H9 (cell line): ENCODE measurements at regions not wholly inside any gene's neighbourhood (a gene's known extent, or its start where the extent isn't known, plus 50 kb on each side); places are given as distances from the start of the nearest gene placed in this dataset.

Source experiments
- DNase-seq: peaks from one replicate; pipeline ENCODE4 v3.0.0-alpha.2; 2017
- H2AFZ ChIP-seq: one replicate; pipeline ENCODE4 v1.6.1; 2013; ENCODE audit warnings: mild to moderate bottlenecking, low read length, control low read depth, moderate library complexity
- H2AK5ac ChIP-seq: 2 replicates; pipeline ENCODE4 v1.6.1; 2013; ENCODE audit warnings: low read length, control low read depth, mixed read lengths; ENCODE audit not compliant: insufficient read length
- H2BK120ac ChIP-seq: one replicate; pipeline ENCODE4 v1.6.1; 2013; ENCODE audit warnings: low read depth, mild to moderate bottlenecking, low read length, control low read depth, inconsistent platforms; ENCODE audit not compliant: poor library complexity, severe bottlenecking
- H2BK12ac ChIP-seq: 2 replicates; pipeline ENCODE4 v1.6.1; 2013; ENCODE audit warnings: low read length, control low read depth, mixed read lengths, low read depth; ENCODE audit not compliant: insufficient read length
- H2BK15ac ChIP-seq: 2 replicates; pipeline ENCODE4 v1.6.1; 2013; ENCODE audit warnings: low read depth, low read length, control low read depth
- H2BK20ac ChIP-seq: one replicate; pipeline ENCODE4 v1.6.1; 2013; ENCODE audit warnings: low read depth, mild to moderate bottlenecking, low read length, control low read depth, inconsistent platforms; ENCODE audit not compliant: poor library complexity, severe bottlenecking
- H2BK5ac ChIP-seq: 2 replicates; pipeline ENCODE4 v1.6.1; 2013; ENCODE audit warnings: low read length, control low read depth, mixed read lengths; ENCODE audit not compliant: insufficient read length
- H3K14ac ChIP-seq: 2 replicates; pipeline ENCODE4 v1.6.1; 2013; ENCODE audit warnings: low read length, control low read depth; ENCODE audit not compliant: insufficient read depth
- H3K18ac ChIP-seq: 2 replicates; pipeline ENCODE4 v1.6.1; 2013; ENCODE audit warnings: low read depth, mild to moderate bottlenecking, mixed read lengths, low read length, control low read depth; ENCODE audit not compliant: insufficient read length
- H3K23ac ChIP-seq: 2 replicates; pipeline ENCODE4 v1.6.1; 2013; ENCODE audit warnings: low read length, control low read depth, mixed read lengths, low read depth; ENCODE audit not compliant: insufficient read length
- H3K23me2 ChIP-seq: 2 replicates; pipeline ENCODE4 v1.6.1; 2013; ENCODE audit warnings: low read depth, mild to moderate bottlenecking, mixed read lengths, low read length, control low read depth; ENCODE audit not compliant: insufficient read length, poor library complexity, severe bottlenecking
- H3K27ac ChIP-seq: 2 replicates; pipeline ENCODE4 v1.5.1; 2013; ENCODE audit warnings: low read length, control low read depth, mixed read lengths, low read depth; ENCODE audit not compliant: insufficient read length
- H3K27me3 ChIP-seq: 2 replicates; pipeline ENCODE4 v1.6.1; 2013; ENCODE audit warnings: low read length, control low read depth, inconsistent platforms; ENCODE audit not compliant: insufficient read depth
- H3K4ac ChIP-seq: 2 replicates; pipeline ENCODE4 v1.6.1; 2013; ENCODE audit warnings: low read depth, mild to moderate bottlenecking, control low read depth, inconsistent platforms, low read length, moderate library complexity
- H3K4me1 ChIP-seq: 2 replicates; pipeline ENCODE4 v1.6.1; 2013; ENCODE audit warnings: low read length, control low read depth, inconsistent platforms; ENCODE audit not compliant: insufficient read depth
- H3K4me2 ChIP-seq: 2 replicates; pipeline ENCODE4 v1.6.1; 2013; ENCODE audit warnings: low read length, control low read depth, mixed read lengths; ENCODE audit not compliant: insufficient read length, insufficient read depth
- H3K56ac ChIP-seq: 2 replicates; pipeline ENCODE4 v1.6.1; 2013; ENCODE audit warnings: low read depth, mild to moderate bottlenecking, mixed read lengths, low read length, control low read depth; ENCODE audit not compliant: insufficient read length
- H3K79me1 ChIP-seq: 2 replicates; pipeline ENCODE4 v1.6.1; 2013; ENCODE audit warnings: low read depth, mild to moderate bottlenecking, moderate library complexity, low read length, control low read depth, inconsistent platforms; ENCODE audit not compliant: insufficient read depth, poor library complexity, severe bottlenecking
- H3K79me2 ChIP-seq: 2 replicates; pipeline ENCODE4 v1.6.1; 2013; ENCODE audit warnings: low read length, control low read depth, inconsistent platforms; ENCODE audit not compliant: insufficient read depth
- H3K9ac ChIP-seq: 2 replicates; pipeline ENCODE4 v1.6.1; 2013; ENCODE audit warnings: low read length, control low read depth, mixed read lengths; ENCODE audit not compliant: insufficient read length; ENCODE audit errors: extremely low read depth
- H3K9me3 ChIP-seq: one replicate; pipeline ENCODE4 v1.6.1; 2013; ENCODE audit warnings: low read depth, low read length, inconsistent platforms; ENCODE audit not compliant: control insufficient read depth
- H3T11ph ChIP-seq: one replicate; pipeline ENCODE4 v1.6.1; 2013; ENCODE audit warnings: mild to moderate bottlenecking, low read length, control low read depth, inconsistent platforms
- H4K20me1 ChIP-seq: one replicate; pipeline ENCODE4 v1.6.1; 2013; ENCODE audit not compliant: control insufficient read depth, insufficient read length, insufficient read depth
- H4K5ac ChIP-seq: 2 replicates; pipeline ENCODE4 v1.6.1; 2013; ENCODE audit warnings: low read depth, mild to moderate bottlenecking, mixed read lengths, low read length, control low read depth; ENCODE audit not compliant: insufficient read length
- H4K8ac ChIP-seq: replicated peaks from 2 replicates; pipeline ENCODE4 v1.6.1; 2013; ENCODE audit warnings: low read length, control low read depth, mixed read lengths, low read depth; ENCODE audit not compliant: insufficient read length
- H4K91ac ChIP-seq: 2 replicates; pipeline ENCODE4 v1.6.1; 2013; ENCODE audit warnings: low read depth, mild to moderate bottlenecking, moderate library complexity, mixed read lengths, low read length, control low read depth; ENCODE audit not compliant: insufficient read length
- H3K27ac Mint-ChIP-seq, 3 experiments: 2 replicates in 2 of 3; 3 replicates in 1 of 3; pipeline ENCODE4 v1.8.0; 2020 to 2021; ENCODE audit warnings: mixed read lengths in 3 of 3, mild to moderate bottlenecking in 1 of 3, moderate library complexity in 1 of 3
- H3K27me3 Mint-ChIP-seq: 2 replicates; pipeline ENCODE4 v1.8.0; 2021; ENCODE audit warnings: low read depth, mild to moderate bottlenecking, moderate library complexity, mixed read lengths
- H3K36me3 Mint-ChIP-seq, 3 experiments: 2 replicates in 2 of 3; 3 replicates in 1 of 3; pipeline ENCODE4 v1.8.0; 2020 to 2021; ENCODE audit warnings: low read depth in 3 of 3, mixed read lengths in 3 of 3; ENCODE audit not compliant: insufficient read depth in 1 of 3
- H3K4me1 Mint-ChIP-seq, 2 experiments: 2 replicates each; pipeline ENCODE4 v1.8.0; 2020; ENCODE audit warnings: mixed read lengths in 2 of 2
- H3K4me3 Mint-ChIP-seq, 2 experiments: 2 replicates in 1 of 2; 3 replicates in 1 of 2; pipeline ENCODE4 v1.8.0; 2020 to 2021; ENCODE audit warnings: mild to moderate bottlenecking in 2 of 2, mixed read lengths in 2 of 2, moderate library complexity in 1 of 2
- H3K9me3 Mint-ChIP-seq, 2 experiments: 2 replicates in 1 of 2; 3 replicates in 1 of 2; pipeline ENCODE4 v1.8.0; 2020; ENCODE audit warnings: mild to moderate bottlenecking in 2 of 2, mixed read lengths in 2 of 2, moderate library complexity in 1 of 2
- CTCF ChIP-seq: fragments of 200-600 bp; sonication (generic); conservative IDR thresholded peaks from 3 replicates; pipeline ENCODE4 v1.8.0; 2021; ENCODE audit warnings: antibody characterized with exemption, mild to moderate bottlenecking

- Mint-ChIP-seq H3K4me1 (peaks cover 6% of the 10 kb centered on the region in 2 experiments), H3K9me3 (no peaks in the 10 kb centered on the region; a peak in 1 of 5 replicates), H3K27me3 (no peaks in the 10 kb centered on the region), H3K36me3 (no peaks in the 10 kb centered on the region), H3K27ac (no peak overlapping the region), H3K4me3 (no peak overlapping the region)
- Histone ChIP-seq H2AFZ (no peak overlapping the region), H3K27me3 (no peaks in the 10 kb centered on the region), H2AK5ac (no peak overlapping the region), H4K20me1 (no peaks in the 10 kb centered on the region), H3K79me1 (no peaks in the 10 kb centered on the region), H3K4me1 (no peaks in the 10 kb centered on the region), H2BK5ac (no peak overlapping the region), H3K4me2 (no peak overlapping the region), H3K9ac (no peak overlapping the region), H3K79me2 (no peaks in the 10 kb centered on the region), H3K14ac (no peak overlapping the region), H4K5ac (no peak overlapping the region), H3K4ac (no peak overlapping the region), H3T11ph (no peak overlapping the region), H4K91ac (no peak overlapping the region), H2BK15ac (no peak overlapping the region), H3K23me2 (no peaks in the 10 kb centered on the region), H2BK12ac (no peak overlapping the region), H2BK120ac (no peak overlapping the region), H3K27ac (no peak overlapping the region), H2BK20ac (no peak overlapping the region), H3K18ac (no peak overlapping the region), H3K9me3 (no peaks in the 10 kb centered on the region), H3K23ac (no peak overlapping the region), H3K56ac (no peak overlapping the region), H4K8ac (no peak overlapping the region)
- TF ChIP-seq CTCF = no peak
- DNase-seq = no peak
Measured at GRCh38 chr13:73195091-73195490, 136.3 kb downstream of the KLF5 start.
